NOMO-1 (cell line): ENCODE measurements at regions not wholly inside any gene's neighbourhood (a gene's known extent, or its start where the extent isn't known, plus 50 kb on each side); places are given as distances from the start of the nearest gene placed in this dataset.

Experiments
- DNase-seq, 2 experiments: peaks; one replicate each; lab custom pipeline; 2025; ENCODE audit not compliant: unreplicated experiment in 2 of 2; lab: John Stamatoyannopoulos, UW

- DNase-seq, result no peak
Observed at GRCh38 chr4:45795135-45795534, 328.7 kb downstream of the GABRG1 start.

GRCh38 chr4:45778514-45778913 lies 345.3 kb downstream of the GABRG1 start:
- no peak for DNase-seq

DNA sequence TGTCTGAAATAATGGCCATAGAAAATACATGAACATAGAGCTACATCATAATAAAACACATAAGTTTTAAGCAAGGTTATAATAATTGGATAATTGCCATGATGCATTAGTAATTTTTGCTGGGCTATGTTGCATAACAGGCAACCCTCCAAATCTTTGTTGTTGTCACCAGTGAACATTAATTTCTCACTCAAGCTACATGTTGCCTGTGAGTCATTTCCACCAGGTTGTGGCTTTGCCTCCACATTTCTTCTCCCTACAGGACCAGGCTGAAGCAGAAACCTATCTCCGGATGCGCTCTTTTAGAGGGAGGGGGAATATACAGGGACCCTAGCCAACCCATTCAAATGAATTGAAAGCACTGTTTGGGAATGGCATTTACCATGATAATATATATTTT lies 347.7 kb downstream of the GABRG1 start:
- DNase-seq, result no peak

DNA sequence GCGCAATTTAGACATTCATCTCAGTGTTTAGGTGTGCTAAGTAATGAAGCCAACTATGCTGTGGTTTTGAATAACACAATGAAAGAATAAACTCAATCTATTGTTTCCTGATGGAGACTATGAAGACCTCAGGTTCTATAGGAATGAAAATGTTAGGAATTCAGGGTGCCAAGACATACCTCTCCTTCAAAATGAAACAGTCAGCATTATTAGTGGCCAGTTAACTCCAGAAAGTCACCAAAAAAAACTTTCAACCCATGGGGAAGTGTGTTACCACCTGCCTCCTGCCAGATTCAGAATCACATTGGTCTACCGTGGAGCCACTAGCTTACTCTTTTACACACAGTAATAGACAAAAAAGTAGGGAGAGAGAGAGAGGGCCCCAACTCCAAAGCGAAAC lies 352.9 kb downstream of the GABRG1 start:
- no peak for DNase-seq

- peak in 1 of 2 experiments; percentile 0 for DNase-seq
Observed at GRCh38 chr4:45765521-45765920, 358.3 kb downstream of the GABRG1 start.

- DNase-seq, result no peak
Observed at GRCh38 chr4:45751877-45752530, 371.9 kb downstream of the GABRG1 start.

DNA sequence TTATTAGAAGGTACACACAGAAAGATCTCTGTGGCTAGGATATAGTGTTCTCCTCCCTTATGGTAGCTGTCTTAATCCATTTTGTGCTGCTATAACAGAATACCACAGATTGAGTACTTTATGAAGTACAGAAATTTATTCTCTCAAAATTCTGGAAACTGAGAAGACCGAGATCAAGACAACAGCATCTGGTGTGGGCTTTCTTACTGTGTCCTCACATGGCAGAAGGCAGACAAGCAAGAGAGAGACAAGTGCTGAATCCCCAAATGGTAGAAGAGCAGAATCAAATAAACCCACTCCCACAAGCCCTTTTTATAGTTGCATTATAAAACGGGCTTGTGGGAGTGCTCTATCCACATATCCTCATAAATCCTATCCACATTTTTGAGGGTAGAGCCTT lies 373.1 kb downstream of the GABRG1 start:
- DNase-seq, result no peak

- no peak for DNase-seq
Observed at GRCh38 chr4:45745741-45746140, 378.1 kb downstream of the GABRG1 start.

DNA sequence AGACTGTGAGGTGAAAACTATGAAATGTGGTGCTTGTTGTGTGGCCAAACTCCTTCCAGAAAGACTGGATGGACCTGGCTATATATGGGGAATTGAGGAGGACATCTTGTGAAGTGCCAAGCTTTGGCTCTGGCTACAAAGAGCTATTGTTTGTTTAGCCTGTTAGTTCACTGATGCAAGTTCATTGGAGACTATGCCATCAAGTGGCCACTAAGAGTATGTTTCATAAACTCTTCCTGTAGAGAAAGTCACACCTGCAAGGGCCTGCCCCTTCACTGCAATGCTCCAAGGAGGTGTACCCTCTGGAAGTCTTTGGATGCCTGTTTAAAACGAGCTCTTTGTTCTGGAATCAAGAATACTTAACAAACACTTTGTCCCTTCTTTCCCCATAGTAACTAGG lies 382.0 kb downstream of the GABRG1 start:
- DNase-seq, result no peak

DNA sequence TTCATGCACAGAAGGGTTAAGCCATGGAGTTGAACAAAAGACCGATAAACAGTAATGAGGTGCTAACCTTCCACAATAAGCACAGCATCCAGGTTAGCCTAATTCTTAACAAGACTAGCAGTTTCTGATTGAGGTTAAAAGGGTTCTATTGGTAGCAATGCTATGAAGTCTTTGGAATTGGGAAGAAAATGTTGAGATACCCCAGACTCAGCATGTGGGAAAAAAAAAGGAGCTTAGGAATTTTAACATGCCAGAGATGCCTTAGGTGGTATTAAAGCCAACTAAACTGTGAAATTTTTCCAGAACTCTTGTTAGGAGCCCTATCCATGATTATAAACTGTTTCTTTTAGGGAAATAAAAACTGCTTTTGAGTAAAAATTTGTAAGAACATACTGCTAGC lies 391.7 kb downstream of the GABRG1 start:
- no peak for DNase-seq

GRCh38 chr4:45716093-45716492 lies 407.8 kb downstream of the GABRG1 start:
- DNase-seq, result no peak

GRCh38 chr4:45713996-45714395 lies 409.9 kb downstream of the GABRG1 start:
- no peak for DNase-seq

DNA sequence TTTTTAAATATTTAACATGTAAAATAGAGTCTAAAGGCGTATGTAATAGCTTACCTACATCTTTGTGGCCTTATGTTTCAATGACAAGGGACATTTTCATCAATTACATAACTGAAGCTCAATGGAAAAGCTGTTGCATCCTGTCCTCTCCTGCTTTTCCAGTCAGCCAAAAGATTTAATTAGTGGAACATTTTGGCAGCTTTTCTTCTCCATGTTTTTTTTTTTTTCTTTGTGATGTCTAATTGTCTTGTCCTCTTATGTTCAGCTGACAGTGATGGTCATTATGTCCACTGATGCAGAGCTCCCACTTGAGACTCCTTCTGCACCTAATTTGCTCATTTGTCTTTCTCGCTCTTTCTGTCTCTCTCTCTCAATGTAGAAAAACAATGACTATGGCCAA lies 422.2 kb downstream of the GABRG1 start:
- DNase-seq, result no peak

DNA sequence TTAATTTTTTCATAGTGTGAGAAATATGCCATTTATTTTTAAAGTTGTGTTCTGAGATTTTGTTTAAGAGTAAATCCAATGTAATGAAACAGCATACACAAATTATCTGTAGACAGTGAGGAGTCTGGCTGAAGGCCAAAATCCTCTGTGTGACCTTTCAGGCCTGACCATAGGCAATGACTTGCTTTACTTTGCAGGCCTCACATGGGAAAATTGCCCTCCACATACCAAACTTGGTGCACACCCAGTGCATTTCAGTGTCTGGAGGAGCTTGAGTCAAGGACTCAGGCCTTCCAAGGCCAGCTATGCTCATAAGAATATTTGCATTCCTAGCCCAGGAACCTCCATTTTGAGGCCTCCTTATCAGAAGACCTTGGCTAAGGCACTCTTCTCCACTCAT lies 430.1 kb downstream of the GABRG1 start:
- DNase-seq, result no peak

DNA sequence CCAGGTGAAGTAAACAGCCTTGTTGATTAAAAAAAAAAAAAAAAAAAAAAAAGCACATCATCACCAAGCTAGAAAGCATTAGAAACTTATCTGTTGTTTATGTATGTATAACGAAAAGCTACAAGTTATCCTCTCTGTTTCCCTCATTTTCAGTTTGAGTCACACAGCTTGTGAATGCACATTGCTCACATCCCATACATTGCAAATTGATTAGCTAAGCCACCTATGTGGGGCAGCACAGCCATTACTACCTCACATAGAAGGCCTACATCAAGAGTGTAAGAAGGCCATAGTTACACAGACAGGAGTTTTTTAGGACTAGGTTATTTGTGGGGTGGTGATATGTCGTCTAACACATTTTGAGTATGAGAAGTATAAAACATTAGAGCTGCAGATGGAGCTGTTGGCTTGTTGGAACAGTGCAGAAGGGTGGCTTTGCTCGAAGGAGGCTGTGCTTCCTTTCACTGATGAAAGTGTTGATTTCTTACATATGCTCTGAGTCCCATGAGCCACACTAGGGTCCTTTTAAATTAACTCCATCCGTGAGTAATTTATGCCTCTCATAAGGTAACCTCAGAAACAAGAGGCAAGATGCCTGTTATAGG lies 431.6 kb downstream of the GABRG1 start:
- DNase-seq, result no peak

GRCh38 chr4:45688341-45688740 lies 435.5 kb downstream of the GABRG1 start:
- DNase-seq, result no peak

- no peak for DNase-seq
Observed at GRCh38 chr4:45679411-45679810, 444.4 kb downstream of the GABRG1 start.

DNA sequence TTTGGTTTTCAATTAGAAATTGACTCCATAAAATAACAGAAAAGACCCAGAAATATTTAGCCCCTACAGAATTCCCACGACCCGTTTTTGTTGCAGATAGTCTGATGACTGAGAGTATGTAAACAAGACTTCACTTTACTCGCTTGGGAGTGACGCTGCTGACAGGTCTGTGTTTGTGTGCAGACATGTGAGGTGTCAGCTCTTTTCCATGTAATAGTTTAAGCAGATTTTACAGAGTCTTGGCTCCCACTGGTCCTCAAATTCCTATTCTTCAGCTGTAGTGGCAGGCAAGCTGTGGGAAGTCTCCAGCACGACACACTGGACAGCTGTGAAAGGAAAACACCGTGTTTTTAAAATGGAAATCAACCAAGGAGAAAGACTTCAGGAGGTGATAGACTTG lies 455.7 kb downstream of the GABRG1 start:
- DNase-seq, result no peak

GRCh38 chr4:45663628-45664081 lies 460.2 kb downstream of the GABRG1 start:
- DNase-seq, result no peak

DNA sequence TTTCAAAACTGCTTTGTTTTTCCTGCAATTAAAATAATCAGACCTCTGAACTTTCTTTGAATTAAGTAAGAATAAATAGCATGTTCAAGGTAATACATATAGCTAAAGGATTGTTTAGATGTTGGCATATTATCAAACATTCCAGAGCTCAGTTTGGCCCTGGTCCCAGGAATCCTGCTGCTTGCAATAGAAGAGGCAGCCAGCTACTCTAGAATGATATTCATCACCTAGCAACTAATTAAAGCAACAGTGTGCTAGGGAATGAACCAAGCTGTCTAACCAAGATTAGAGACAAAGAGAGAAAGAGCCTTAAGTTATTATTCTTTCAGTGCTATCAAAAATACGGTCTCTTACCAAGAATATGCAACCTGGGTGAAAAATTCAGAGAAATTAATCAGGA lies 460.9 kb downstream of the GABRG1 start:
- DNase-seq, result no peak

- no peak for DNase-seq
Observed at GRCh38 chr4:45661893-45662292, 462.0 kb downstream of the GABRG1 start.

GRCh38 chr4:45650545-45650944 lies 473.3 kb downstream of the GABRG1 start:
- no peak for DNase-seq

DNA sequence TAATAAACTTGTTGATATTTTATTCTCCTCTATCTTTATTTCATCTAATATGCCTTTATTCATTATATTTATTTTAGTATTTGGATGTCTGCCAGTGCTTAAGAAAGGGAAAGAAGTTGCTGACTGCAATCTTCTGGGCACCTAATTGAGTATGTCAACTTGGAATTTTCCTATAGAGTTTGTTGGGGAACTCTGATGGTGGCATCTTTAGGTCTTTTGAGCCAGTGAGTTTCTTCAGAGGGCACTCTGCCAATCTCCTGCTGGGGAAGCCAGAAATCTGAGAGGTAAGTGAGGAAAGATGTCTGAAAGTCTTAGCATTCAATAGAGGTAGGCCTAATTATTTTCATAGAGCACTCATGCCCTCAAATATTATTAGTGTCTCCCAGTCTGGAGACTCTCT lies 475.0 kb downstream of the GABRG1 start:
- DNase-seq, result no peak
